Fibroblast of pulmonary artery (primary cell): ENCODE measurements at regions not wholly inside any gene's neighbourhood (a gene's known extent, or its start where the extent isn't known, plus 50 kb on each side); places are given as distances from the start of the nearest gene placed in this dataset.

Source experiments
- DNase-seq: peaks from one replicate; pipeline ENCODE4 v3.0.0-alpha.2; 2010; ENCODE audit warnings: low read depth
- H3K4me3 ChIP-seq: replicated peaks from 2 replicates; pipeline ENCODE4 v1.5.1; 2011; ENCODE audit warnings: low read depth, mild to moderate bottlenecking, control low read depth, low read length, moderate library complexity
- CTCF ChIP-seq: IDR thresholded peaks from 2 replicates; pipeline ENCODE4 v1.5.1; 2011; ENCODE audit warnings: mild to moderate bottlenecking, control low read depth, low read length, inconsistent platforms; ENCODE audit errors: missing control alignments

GRCh38 chr6:71698702-71699101 is 187.6 kb upstream of the RIMS1 start:
- DNase-seq = no peak
- no peak for TF ChIP-seq CTCF
- H3K4me3 ChIP-seq = no peak overlapping the region

- TF ChIP-seq CTCF = no peak
- no peak overlapping the region for H3K4me3 ChIP-seq
- no peak for DNase-seq
Measured at GRCh38 chr6:71706523-71706922, 179.8 kb upstream of the RIMS1 start.

- DNase-seq = no peak
- no peak overlapping the region for H3K4me3 ChIP-seq
- TF ChIP-seq CTCF = no peak
Measured at GRCh38 chr6:71707059-71707458, 179.3 kb upstream of the RIMS1 start.

- DNase-seq = no peak
- H3K4me3 ChIP-seq = no peak overlapping the region
- TF ChIP-seq CTCF = no peak
Measured at GRCh38 chr6:71720705-71721104, 165.6 kb upstream of the RIMS1 start.

- peak; percentile 30 for DNase-seq
- no peak overlapping the region for H3K4me3 ChIP-seq
- TF ChIP-seq CTCF = no peak
Measured at GRCh38 chr6:71721642-71722041, 164.7 kb upstream of the RIMS1 start.

GRCh38 chr6:71722736-71723135 is 163.6 kb upstream of the RIMS1 start:
- no peak for DNase-seq
- TF ChIP-seq CTCF = no peak
- no peak overlapping the region for H3K4me3 ChIP-seq

- TF ChIP-seq CTCF = no peak
- DNase-seq = no peak
- no peak overlapping the region for H3K4me3 ChIP-seq
Measured at GRCh38 chr6:71724456-71725125, 161.8 kb upstream of the RIMS1 start.
